Bronchial epithelial cell (primary cell): ENCODE measurements at regions not wholly inside any gene's neighbourhood (a gene's known extent, or its start where the extent isn't known, plus 50 kb on each side); places are given as distances from the start of the nearest gene placed in this dataset.
A peak's percentile ranks its signal among the peaks of the same experiment; 100 is the strongest.

Source experiments
- DNase-seq: peaks from one replicate; pipeline ENCODE4 v3.0.0-alpha.2; 2010; ENCODE audit warnings: low read depth
- FAIRE-seq: peaks from 2 replicates; lab custom pipeline; 2011; peaks lifted over from hg19 to GRCh38; lab: Jason Lieb, UNC
- H3K27me3 ChIP-seq: 2 replicates; pipeline ENCODE4 v1.5.1; 2011; ENCODE audit warnings: low read length; ENCODE audit not compliant: control insufficient read depth, insufficient read depth
- H3K36me3 ChIP-seq: 2 replicates; pipeline ENCODE4 v1.5.1; 2011; ENCODE audit warnings: low read length; ENCODE audit not compliant: control insufficient read depth, insufficient read depth
- H3K4me3 ChIP-seq: 2 replicates; pipeline ENCODE4 v1.5.1; 2011; ENCODE audit warnings: mild to moderate bottlenecking, low read depth, low read length, control low read depth
- CTCF ChIP-seq: IDR thresholded peaks from 2 replicates; pipeline ENCODE4 v1.5.1; 2011; ENCODE audit warnings: mild to moderate bottlenecking, moderate library complexity, low read length, control low read depth, inconsistent platforms; ENCODE audit not compliant: insufficient read depth, severe bottlenecking

GRCh38 chr1:240004086-240004749, 87.5 kb upstream of the FMN2 start:
- TF ChIP-seq CTCF: peak; percentile 63
- FAIRE-seq (no peak), DNase-seq (no peak)
- no peak overlapping the region for H3K4me3 ChIP-seq
- H3K36me3 ChIP-seq: no peaks in the 10 kb centered on the region
- H3K27me3 ChIP-seq: no peaks in the 10 kb centered on the region

GRCh38 chr1:240005997-240006650, 85.6 kb upstream of the FMN2 start:
- FAIRE-seq (no peak), DNase-seq (no peak)
- no peaks in the 10 kb centered on the region for H3K36me3 ChIP-seq
- no peaks in the 10 kb centered on the region for H3K27me3 ChIP-seq
- no peak overlapping the region for H3K4me3 ChIP-seq
- TF ChIP-seq CTCF: no peak

GRCh38 chr1:240008298-240008697, 83.4 kb upstream of the FMN2 start:
- no peak for DNase-seq
- Histone ChIP-seq H3K36me3 (no peaks in the 10 kb centered on the region), H3K27me3 (no peaks in the 10 kb centered on the region), H3K4me3 (no peak overlapping the region)
- no peak for TF ChIP-seq CTCF
- no peak for FAIRE-seq

- TF ChIP-seq CTCF: no peak
- Histone ChIP-seq H3K27me3 (no peaks in the 10 kb centered on the region), H3K4me3 (no peak overlapping the region), H3K36me3 (no peaks in the 10 kb centered on the region)
- no peak for FAIRE-seq
- no peak for DNase-seq
These were observed 77.6 kb upstream of the FMN2 start for GRCh38 chr1:240014051-240014450.

GRCh38 chr1:240018617-240019016, 73.1 kb upstream of the FMN2 start:
- FAIRE-seq (no peak), DNase-seq (no peak)
- H3K27me3 ChIP-seq: no peaks in the 10 kb centered on the region
- TF ChIP-seq CTCF: no peak
- no peak overlapping the region for H3K4me3 ChIP-seq
- no peaks in the 10 kb centered on the region for H3K36me3 ChIP-seq
